DND-41 (cell line): ENCODE measurements at regions not wholly inside any gene's neighbourhood (a gene's known extent, or its start where the extent isn't known, plus 50 kb on each side); places are given as distances from the start of the nearest gene placed in this dataset.

ENCODE experiments used
- CTCF ChIP-seq: IDR thresholded peaks from 2 replicates; pipeline ENCODE4 v1.5.1; 2012; ENCODE audit warnings: borderline replicate concordance, low read length, moderate library complexity, mild to moderate bottlenecking; ENCODE audit not compliant: poor library complexity, severe bottlenecking; ENCODE audit errors: extremely low read depth
- EZH2 ChIP-seq: IDR thresholded peaks from 3 replicates; pipeline ENCODE4 v1.6.1; 2012; ENCODE audit warnings: borderline replicate concordance, low read depth, mild to moderate bottlenecking, moderate library complexity, low read length, inconsistent platforms; ENCODE audit not compliant: severe bottlenecking

- TF ChIP-seq CTCF: no peak
- no peak for TF ChIP-seq EZH2
These were observed 243.3 kb upstream of the NCKAP5 start for GRCh38 chr2:133811409-133812125.
